Activated naive CD8-positive, alpha-beta T cell (primary cell): ENCODE measurements at regions not wholly inside any gene's neighbourhood (a gene's known extent, or its start where the extent isn't known, plus 50 kb on each side); places are given as distances from the start of the nearest gene placed in this dataset.
"Not testable (repeated sequence)": the region's sequence is repeated elsewhere in the genome, so short reads cannot be mapped to it uniquely, and the experiment has no call there.

Experiments
- H3K27ac Mint-ChIP-seq: one replicate; pipeline ENCODE4 v1.8.0; 2021; ENCODE audit warnings: mixed read lengths
- H3K27me3 Mint-ChIP-seq: one replicate; pipeline ENCODE4 v1.8.0; 2021; ENCODE audit warnings: mixed read lengths
- H3K36me3 Mint-ChIP-seq: one replicate; pipeline ENCODE4 v1.8.0; 2021; ENCODE audit warnings: mixed read lengths
- H3K4me1 Mint-ChIP-seq: one replicate; pipeline ENCODE4 v1.8.0; 2021; ENCODE audit warnings: low read depth, mixed read lengths
- H3K4me3 Mint-ChIP-seq: one replicate; pipeline ENCODE4 v1.8.0; 2021; ENCODE audit warnings: mild to moderate bottlenecking, mixed read lengths
- H3K9me3 Mint-ChIP-seq: one replicate; pipeline ENCODE4 v1.8.0; 2021; ENCODE audit warnings: low read depth, mixed read lengths

DNA sequence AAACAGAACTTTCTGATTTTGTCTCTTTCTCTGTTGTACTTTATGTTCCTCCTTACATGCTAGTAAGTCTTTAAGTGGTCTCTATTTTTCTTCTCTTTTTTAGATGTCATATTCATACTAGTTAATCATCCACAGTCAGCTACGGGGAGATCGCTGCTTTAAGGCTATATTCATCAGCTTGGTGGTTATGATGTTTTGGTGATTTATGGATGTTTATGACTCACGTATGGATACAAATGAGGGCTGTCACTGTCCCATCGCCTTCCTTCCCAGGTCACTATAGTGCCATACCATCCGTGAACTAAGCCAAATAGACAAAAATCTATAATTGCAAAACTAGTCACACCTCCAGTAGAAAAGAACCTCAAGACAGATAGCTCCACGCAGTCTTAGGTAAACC, 296.8 kb upstream of the AADAT start:
- Mint-ChIP-seq H3K4me3 (no peak overlapping the region), H3K36me3 (no peaks in the 10 kb centered on the region), H3K9me3 (peaks cover 6% of the 10 kb centered on the region), H3K27me3 (no peaks in the 10 kb centered on the region), H3K27ac (no peak overlapping the region), H3K4me1 (no peaks in the 10 kb centered on the region)

DNA sequence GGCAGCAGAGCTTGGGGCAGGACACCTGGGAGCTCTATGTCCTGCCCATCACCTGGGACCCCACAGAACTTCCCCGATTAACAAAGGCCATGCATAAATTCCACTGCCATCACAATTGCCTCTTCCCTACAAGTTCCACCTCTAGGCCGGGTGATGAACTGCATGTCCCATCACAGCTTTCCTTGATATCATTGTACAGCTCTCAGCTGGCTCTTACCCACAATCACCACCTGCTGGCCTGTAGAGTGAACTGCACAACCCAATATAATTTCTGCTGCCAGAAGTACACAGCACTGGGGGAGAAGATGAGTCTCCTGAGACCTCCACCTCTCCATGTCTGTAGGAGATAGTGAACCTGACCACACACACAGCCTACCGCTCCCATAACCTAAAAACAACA, 285.0 kb upstream of the AADAT start:
- H3K27ac Mint-ChIP-seq = no peak overlapping the region
- H3K27me3 Mint-ChIP-seq = no peaks in the 10 kb centered on the region
- H3K4me1 Mint-ChIP-seq = no peaks in the 10 kb centered on the region
- no peak overlapping the region for H3K4me3 Mint-ChIP-seq
- H3K36me3 Mint-ChIP-seq = no peaks in the 10 kb centered on the region
- H3K9me3 Mint-ChIP-seq = peaks cover 19% of the 10 kb centered on the region

DNA sequence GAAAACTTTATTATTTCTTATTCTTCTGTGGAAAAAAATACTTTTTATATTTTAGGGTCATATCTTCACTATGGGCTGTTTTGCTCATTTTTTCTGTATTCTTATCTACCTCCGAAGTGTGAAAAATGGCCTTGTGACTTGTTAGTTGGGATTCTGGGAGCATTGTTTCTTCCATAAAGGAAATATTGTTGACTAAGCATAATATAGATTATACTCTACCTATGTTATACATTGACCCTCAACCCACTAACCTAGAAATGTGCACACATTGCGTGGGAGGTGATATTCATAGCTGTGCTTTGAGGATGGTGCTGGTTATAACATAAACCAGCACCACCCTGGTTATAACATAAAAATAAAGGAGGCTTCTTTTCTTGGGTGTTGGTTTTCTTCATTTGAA, 259.2 kb upstream of the AADAT start:
- Mint-ChIP-seq H3K36me3 (no peaks in the 10 kb centered on the region), H3K27me3 (no peaks in the 10 kb centered on the region), H3K27ac (no peak overlapping the region), H3K4me1 (no peaks in the 10 kb centered on the region), H3K4me3 (no peak overlapping the region), H3K9me3 (no peaks in the 10 kb centered on the region)

- H3K27ac Mint-ChIP-seq, H3K36me3 Mint-ChIP-seq, H3K4me1 Mint-ChIP-seq, H3K9me3 Mint-ChIP-seq, H3K27me3 Mint-ChIP-seq, H3K4me3 Mint-ChIP-seq: not testable (repeated sequence)
These were observed 257.4 kb upstream of the AADAT start for GRCh38 chr4:170347191-170347590.

DNA sequence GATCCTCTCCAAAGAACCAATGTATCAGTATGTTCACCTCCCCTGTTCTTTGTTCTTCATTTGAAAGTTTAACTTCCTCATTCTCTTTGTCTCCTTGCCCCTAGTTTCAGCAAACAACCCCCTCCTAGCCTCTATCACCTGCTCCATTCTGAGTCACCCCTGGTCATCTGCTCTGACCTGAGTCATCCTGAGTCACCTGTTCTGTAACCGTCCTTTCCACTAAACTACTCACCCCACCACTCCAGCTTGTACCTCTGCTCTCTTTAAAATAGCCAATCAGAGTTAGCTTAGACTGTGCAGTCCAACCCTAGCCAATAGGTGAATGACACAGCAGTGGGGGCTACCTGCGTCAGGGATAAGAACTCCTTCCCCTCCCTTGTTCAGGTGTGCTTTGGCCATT, 249.8 kb upstream of the AADAT start:
- Mint-ChIP-seq H3K27ac (no peak overlapping the region), H3K4me3 (no peak overlapping the region), H3K4me1 (no peaks in the 10 kb centered on the region), H3K27me3 (no peaks in the 10 kb centered on the region), H3K9me3 (peaks cover 11% of the 10 kb centered on the region), H3K36me3 (no peaks in the 10 kb centered on the region)

DNA sequence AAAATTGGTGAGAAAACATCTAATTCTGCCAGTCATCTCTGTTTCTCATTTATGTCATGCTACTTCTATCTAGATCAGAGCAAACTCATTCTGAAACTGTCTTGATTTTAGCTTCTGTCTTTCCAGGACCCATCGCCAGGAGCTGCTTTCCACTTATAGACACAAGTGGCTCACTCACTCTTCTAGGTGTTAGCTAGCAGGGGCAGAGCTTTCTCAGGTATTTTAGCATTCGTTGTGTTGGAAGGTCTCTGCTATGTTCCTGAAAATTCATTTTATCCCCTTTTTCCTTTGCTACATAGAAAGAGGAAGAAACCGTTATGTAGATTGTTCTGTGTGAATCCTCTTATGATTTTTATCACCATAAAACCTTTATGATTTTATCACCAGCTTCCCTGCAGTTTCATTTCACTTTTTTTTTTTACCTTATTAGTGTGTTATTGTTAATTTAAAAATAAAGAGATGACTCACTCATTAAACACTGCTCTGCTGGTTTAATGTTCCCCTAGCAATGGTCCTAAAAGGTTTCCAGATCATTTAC, 246.6 kb upstream of the AADAT start:
- Mint-ChIP-seq H3K4me1 (no peaks in the 10 kb centered on the region), H3K27ac (no peak overlapping the region), H3K27me3 (no peaks in the 10 kb centered on the region), H3K4me3 (no peak overlapping the region), H3K36me3 (no peaks in the 10 kb centered on the region), H3K9me3 (peaks cover 11% of the 10 kb centered on the region)

- Mint-ChIP-seq H3K4me3 (no peak overlapping the region), H3K4me1 (no peaks in the 10 kb centered on the region), H3K27me3 (no peaks in the 10 kb centered on the region), H3K9me3 (peaks cover 13% of the 10 kb centered on the region), H3K27ac (no peak overlapping the region), H3K36me3 (no peaks in the 10 kb centered on the region)
These were observed 235.8 kb upstream of the AADAT start for GRCh38 chr4:170325599-170325998.

- Mint-ChIP-seq H3K27ac (no peak overlapping the region), H3K4me3 (no peak overlapping the region), H3K9me3 (peaks cover 17% of the 10 kb centered on the region), H3K36me3 (no peaks in the 10 kb centered on the region), H3K27me3 (no peaks in the 10 kb centered on the region), H3K4me1 (no peaks in the 10 kb centered on the region)
These were observed 233.9 kb upstream of the AADAT start for GRCh38 chr4:170323623-170324022.

DNA sequence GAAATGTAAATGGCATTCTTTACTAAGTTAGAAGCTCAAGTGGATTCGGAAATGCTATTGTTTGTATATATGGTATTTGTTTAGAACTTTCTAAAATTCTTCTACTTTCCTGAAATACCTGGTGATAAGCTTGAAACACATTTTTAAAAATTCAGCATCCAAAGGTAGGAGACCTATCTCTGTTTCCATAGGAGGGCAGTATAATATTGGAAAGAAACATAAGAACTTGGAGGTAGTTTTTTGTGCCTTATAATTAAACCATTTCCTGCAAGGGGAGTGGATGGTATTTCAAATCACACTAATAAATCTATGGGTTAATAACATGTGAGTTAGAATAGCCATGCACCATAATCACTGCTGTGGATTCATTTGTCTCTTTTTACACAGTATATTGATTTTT, 217.4 kb upstream of the AADAT start:
- no peaks in the 10 kb centered on the region for H3K27me3 Mint-ChIP-seq
- H3K9me3 Mint-ChIP-seq = no peaks in the 10 kb centered on the region
- no peaks in the 10 kb centered on the region for H3K4me1 Mint-ChIP-seq
- H3K27ac Mint-ChIP-seq = no peak overlapping the region
- H3K4me3 Mint-ChIP-seq = no peak overlapping the region
- H3K36me3 Mint-ChIP-seq = no peaks in the 10 kb centered on the region

DNA sequence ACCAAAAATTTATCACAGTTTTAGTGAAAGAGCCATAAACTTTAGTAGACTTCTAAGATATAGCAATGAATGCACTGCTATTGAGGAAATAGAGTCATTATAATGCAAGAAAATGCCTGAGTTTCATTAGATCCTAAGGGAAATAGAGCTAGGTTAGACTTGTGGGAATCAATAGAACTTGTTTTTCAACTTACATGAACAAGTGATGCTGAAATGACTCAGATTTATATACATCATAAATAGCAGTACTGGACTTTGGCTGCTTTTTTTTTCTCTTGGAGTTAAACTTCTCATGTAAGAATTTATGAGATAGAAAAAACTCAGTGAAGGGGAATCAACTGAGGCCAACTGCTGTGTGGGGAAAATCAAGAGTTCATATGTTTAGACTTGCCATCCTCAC, 216.5 kb upstream of the AADAT start:
- H3K27me3 Mint-ChIP-seq = no peaks in the 10 kb centered on the region

DNA sequence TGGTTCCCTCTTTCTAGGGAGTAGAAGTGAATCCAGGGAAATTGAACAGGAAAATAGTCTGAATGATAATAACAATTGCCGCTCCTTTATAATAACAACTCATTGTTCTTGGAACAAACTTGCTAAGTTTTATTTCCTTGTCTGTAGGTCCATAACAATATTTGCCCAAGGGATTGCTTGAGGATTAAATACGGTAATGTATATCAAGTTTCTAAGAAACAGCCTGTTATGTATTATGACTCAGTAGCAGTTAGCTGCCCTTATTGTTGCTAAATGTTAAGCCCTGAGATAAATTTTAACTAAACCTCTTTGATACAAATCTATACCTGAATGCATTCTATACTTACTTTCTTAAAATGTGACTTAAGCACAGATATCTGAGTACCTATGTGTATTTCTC, 215.9 kb upstream of the AADAT start:
- Mint-ChIP-seq H3K4me3 (no peak overlapping the region), H3K9me3 (no peaks in the 10 kb centered on the region), H3K27me3 (no peaks in the 10 kb centered on the region), H3K27ac (no peak overlapping the region), H3K36me3 (no peaks in the 10 kb centered on the region), H3K4me1 (no peaks in the 10 kb centered on the region)

More for the DNA sequence above, 216.5 kb upstream of the AADAT start:
- Mint-ChIP-seq H3K4me3 (no peak overlapping the region), H3K36me3 (no peaks in the 10 kb centered on the region), H3K27ac (no peak overlapping the region), H3K4me1 (no peaks in the 10 kb centered on the region), H3K9me3 (no peaks in the 10 kb centered on the region)

DNA sequence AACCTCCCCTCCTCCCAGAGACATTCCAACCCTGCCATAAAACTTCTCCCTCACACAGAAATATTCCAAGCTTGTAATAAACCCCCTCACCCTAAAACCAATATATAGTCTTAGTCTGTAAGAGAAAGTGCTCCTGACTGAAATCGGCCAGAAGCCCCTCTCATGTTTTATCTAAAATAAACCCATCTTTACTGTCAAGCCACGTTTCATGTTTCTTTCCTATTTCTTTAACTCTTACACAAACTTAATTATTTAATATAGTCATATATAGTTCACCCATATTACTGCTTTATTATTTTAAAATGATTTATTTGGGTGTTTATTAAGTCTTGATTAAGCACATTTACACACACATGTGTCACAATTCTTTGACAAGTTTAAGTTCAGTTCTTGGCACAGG, 191.3 kb upstream of the AADAT start:
- Mint-ChIP-seq H3K36me3 (no peaks in the 10 kb centered on the region), H3K27me3 (no peaks in the 10 kb centered on the region), H3K9me3 (peaks cover 2% of the 10 kb centered on the region), H3K4me1 (no peaks in the 10 kb centered on the region), H3K4me3 (no peak overlapping the region), H3K27ac (no peak overlapping the region)

- no peaks in the 10 kb centered on the region for H3K9me3 Mint-ChIP-seq
- no peak overlapping the region for H3K27ac Mint-ChIP-seq
- H3K4me1 Mint-ChIP-seq = no peaks in the 10 kb centered on the region
- H3K36me3 Mint-ChIP-seq = no peaks in the 10 kb centered on the region
- H3K4me3 Mint-ChIP-seq = no peak overlapping the region
- H3K27me3 Mint-ChIP-seq = no peaks in the 10 kb centered on the region
These were observed 188.7 kb upstream of the AADAT start for GRCh38 chr4:170278460-170278859.

DNA sequence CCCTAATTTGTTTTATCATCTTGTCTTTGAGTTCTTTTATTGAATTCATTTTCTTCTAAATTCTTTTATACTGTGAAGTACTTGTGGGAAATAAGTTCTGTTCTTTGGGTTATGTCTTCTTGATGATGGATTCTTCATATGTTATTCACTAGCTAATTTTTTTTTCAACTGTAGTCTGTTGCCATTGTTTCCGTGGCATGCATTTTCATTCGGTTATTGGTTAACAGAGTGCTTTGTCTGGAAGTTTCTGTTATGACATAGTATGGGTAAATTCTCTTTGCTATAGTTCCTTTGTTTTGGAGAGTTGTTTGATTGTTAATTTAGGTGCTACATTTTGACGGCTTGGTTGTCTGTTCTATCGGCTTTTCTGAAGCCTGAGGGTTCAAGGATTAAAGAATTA, 184.9 kb upstream of the AADAT start:
- no peaks in the 10 kb centered on the region for H3K4me1 Mint-ChIP-seq
- H3K36me3 Mint-ChIP-seq = no peaks in the 10 kb centered on the region
- no peak overlapping the region for H3K4me3 Mint-ChIP-seq
- H3K9me3 Mint-ChIP-seq = peaks cover 2% of the 10 kb centered on the region
- peaks cover 1% of the 10 kb centered on the region for H3K27me3 Mint-ChIP-seq
- H3K27ac Mint-ChIP-seq = no peak overlapping the region

DNA sequence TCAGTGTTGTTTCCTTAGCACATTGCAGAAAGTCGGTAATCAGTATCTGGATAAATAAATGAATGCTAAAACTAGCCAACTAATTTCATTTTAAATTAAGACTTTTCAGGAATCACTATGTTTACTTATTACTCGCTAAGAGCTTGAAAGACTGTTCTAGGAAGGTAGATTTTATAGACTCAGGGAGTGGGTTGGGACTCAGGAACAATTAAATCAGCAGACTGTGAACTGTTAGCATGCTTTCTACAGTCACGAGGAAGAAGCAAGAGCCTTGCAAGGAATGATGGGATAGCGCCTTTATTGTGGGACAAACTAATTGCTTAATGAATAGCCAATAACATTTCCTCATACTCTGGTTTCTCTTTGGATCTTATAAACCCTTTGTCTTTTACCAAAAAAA, 183.2 kb upstream of the AADAT start:
- Mint-ChIP-seq H3K36me3 (no peaks in the 10 kb centered on the region), H3K4me1 (no peaks in the 10 kb centered on the region), H3K27me3 (peaks cover 2% of the 10 kb centered on the region), H3K27ac (no peak overlapping the region), H3K9me3 (peaks cover 3% of the 10 kb centered on the region), H3K4me3 (no peak overlapping the region)

DNA sequence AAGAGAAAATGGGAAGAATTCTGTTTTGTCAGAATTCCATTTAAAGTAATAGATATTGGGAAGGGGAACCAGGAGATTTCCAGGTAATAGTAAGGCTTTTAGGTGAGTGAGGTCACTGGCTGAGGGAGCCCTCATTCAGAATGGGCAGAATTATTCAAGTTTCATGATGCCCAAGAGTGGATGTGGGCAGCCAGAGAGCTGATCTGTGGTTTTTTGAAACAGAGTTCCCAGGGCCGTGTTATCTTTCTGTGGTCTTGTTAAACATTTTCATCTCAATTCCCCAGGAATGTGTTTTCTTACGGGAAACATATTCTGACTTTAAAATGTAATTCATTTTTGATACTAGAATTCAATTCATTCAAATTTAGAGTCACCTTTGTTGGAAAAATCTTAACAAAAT, 182.0 kb upstream of the AADAT start:
- no peak overlapping the region for H3K4me3 Mint-ChIP-seq
- no peaks in the 10 kb centered on the region for H3K36me3 Mint-ChIP-seq
- H3K9me3 Mint-ChIP-seq = peaks cover 3% of the 10 kb centered on the region
- peaks cover 2% of the 10 kb centered on the region for H3K27me3 Mint-ChIP-seq
- H3K4me1 Mint-ChIP-seq = no peaks in the 10 kb centered on the region
- H3K27ac Mint-ChIP-seq = no peak overlapping the region

DNA sequence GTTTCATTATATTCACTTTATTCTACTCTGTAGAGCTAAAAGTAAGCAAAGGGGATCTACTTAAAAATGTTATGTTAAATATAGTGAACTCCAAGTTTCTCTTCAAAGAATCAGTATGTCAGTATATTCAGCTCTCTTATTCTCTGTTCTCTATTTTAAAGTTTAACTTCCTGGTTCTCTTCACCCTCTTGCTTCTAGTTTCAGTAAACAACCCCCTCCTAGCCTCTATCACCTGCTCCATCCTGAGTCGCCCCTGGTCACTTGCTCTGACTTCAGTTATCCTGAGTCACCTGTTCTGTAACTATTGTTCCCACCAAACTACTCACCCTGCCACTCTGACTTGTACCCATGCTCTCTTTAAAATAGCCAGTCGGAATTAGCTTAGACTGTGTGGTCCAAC, 180.9 kb upstream of the AADAT start:
- Mint-ChIP-seq H3K4me3 (no peak overlapping the region), H3K27me3 (peaks cover 2% of the 10 kb centered on the region), H3K4me1 (no peaks in the 10 kb centered on the region), H3K27ac (no peak overlapping the region), H3K9me3 (peaks cover 3% of the 10 kb centered on the region), H3K36me3 (no peaks in the 10 kb centered on the region)
